Left renal pelvis (tissue), 4 donors: ENCODE measurements at regions not wholly inside any gene's neighbourhood (a gene's known extent, or its start where the extent isn't known, plus 50 kb on each side); places are given as distances from the start of the nearest gene placed in this dataset.

Experiments used
- DNase-seq, 4 donors: peaks; one replicate each; pipeline ENCODE4 v3.0.0-alpha.2; 2013; ENCODE audit warnings: low read depth in 4 of 4, low spot score in 3 of 4

DNA sequence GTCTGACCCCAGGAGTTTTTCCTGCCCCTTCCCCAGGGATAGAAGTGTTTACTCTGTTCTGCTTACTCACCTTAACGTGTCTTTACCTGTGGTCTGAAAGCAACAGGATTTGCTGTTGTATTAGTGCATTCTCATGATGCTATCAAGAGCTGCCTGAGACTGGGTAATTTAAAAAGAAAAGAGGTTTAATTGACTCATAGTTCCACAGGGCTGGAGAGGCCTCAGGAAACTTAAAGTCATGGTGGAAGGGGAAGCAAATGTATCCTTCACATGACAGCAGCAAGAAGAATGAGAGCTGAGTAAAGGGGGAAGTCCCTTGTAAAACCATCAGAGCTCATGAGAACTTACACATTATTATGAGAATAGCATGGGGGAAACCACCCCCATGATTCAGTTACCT lies 240.4 kb downstream of the SNAPC1 start:
- DNase-seq = no peak

DNA sequence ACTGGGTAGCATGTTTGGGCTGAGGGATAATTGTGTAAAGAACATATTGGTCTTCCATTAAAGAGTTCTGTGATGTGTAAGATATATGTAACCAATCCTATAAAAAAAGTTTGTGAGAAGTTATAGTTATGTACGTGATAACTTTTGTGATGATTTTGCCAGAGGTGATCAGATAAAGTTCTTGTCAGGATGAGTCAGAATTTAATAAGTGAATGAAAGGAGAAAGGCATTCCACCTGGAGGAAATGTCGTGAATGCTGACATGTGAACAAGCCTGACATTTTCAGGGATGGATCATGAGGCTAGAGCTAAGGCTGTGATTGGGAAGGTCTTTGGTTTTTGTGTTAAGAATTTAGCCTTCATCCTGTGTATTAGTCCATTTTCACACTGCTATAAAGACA lies 241.5 kb downstream of the SNAPC1 start:
- no peak for DNase-seq

DNA sequence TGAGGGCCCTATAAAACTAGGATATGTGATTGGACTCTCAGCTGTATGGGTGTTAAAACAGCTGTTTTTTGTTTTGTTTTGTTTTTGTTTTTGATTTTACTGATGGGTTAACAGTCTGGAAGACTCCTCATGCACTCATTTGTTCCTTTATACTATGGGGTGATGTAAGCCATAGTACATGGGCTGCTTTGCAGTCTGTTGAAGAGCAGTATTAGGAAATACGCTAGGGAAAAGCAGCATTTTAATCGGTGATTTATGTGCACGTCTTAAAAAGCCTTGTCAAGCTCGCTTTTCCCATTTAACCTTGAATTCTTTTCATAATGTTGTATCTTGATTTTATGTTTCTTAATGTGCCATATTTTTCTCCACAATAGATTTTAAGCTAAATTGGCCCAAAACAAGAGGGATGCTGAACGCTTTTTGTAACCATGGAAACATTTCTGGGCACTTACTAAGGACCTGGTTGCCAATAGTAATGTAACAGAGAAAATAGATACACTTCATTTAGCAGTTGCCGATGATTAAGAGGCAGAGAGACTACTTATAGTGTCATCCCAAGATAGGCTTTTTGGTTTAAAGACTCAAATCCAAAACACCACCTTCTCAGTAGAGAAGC lies 244.0 kb downstream of the SNAPC1 start:
- no peak for DNase-seq

DNA sequence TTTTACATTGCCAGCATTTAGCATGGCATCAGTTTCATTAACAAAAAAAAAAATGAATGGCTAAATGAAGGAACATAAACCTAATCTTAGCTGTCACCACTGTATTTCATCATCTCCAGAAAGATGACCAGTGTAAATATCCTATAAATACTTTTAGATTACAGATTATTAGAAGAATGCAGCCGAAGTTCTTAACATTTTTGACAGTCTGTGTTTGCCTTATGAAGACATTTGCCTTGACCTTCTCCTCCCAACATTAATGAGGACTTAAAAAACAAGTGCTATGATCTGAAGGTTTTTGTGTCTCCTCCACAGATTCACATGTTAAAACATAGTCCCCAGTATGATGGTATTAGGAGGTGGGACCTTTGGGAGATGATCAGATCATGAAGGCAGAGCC lies 253.0 kb downstream of the SNAPC1 start:
- no peak for DNase-seq

DNA sequence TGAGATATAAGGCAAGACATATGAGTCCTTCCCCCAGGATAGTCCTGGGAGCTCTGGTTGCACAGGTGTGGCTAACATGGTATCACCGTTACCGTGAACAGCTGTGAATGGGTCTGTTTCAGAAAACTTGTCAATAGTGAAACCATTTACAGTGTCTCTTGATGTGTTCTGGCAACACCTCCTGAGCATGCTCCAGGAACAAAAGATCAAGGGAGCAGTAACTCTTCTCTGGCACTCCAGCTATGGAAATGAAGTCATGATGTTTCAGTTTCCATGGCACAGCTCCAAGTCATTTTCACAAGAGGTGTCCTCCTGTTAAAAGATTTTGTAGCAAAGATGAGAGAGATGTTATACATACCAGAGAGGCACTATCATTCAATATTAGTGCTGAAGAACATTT lies 253.7 kb downstream of the SNAPC1 start:
- DNase-seq = no peak

DNA sequence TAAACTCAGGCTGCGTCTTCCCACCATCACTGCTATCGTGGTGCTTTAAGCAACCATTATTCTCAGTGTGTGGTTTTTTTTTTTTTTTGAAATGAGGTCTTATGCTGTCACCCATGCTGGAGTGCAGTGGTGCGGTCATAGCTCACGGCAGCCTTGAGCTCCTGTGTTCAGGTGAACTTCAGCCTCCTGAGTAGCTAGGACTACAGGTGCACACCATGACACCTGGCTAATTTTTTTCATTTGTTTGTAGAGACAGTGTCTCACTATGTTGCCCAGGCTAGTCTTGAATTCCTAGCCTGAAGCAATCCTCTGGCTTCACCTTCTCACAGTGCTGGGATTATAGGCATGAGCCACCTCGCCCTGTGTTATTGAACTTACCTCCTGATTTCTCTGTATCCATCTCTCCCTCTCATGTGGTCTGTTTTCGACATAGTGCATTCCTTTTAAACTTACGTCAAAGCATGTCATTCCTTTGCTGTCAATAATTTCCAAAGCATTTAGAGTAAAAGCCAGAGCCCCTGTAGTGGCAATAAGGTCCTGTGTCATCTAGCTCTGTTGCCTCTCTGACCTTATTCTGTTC lies 255.5 kb downstream of the SNAPC1 start:
- DNase-seq = no peak

DNA sequence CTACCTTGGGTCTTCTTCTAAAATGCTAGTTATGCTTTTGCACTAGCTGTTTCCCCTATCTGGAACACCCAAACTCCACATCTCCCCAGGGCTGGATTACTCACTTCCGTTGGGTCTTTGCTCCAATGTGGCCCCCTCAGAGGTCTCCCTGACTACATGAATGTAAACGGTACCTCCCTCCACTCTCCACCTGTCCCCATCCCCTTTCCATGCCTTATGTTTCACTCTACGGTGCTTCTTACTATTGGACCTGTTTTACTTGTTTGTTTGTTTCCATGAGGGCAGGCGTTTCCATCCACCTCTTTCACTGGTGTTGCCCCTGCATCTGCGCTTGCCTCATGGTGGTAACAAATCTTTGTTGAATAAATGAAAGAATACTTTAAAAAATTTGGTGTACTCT lies 256.4 kb downstream of the SNAPC1 start:
- no peak for DNase-seq

DNA sequence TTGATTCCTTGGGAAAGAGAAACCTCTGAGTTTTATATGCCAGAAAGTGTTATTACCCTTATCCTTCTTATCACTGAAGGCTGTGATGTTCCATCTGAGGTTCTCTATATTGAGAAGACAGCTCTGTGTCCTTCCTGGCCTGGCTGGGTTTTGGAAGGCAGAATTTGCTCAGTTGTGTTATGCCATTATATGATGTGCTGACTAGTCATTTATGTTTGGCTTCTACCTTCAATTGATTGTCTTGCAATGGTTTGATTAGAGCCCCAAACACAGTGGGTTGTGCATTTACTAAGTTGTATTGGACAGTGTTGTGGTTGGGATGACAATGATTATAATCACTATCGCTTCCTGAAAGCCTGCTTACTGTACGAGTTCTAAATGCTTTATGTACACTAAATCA lies 265.7 kb downstream of the SNAPC1 start:
- no peak for DNase-seq

DNA sequence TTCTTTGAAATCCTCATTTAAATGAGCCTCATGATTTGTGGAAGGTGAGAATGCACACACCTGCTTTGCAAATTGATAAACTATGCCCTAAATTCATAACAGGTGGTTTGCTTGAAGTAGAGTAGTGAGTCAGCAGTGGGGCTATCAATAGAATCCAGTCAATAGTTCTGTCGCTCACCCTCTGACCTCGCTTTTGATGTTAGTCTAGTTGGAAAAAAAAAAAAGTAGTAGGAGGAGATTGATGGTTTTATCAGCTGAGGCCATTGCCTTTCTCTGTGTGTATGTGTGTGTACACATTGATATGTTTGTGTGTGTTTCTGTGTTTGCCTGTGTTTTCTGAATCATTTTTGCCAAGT lies 267.3 kb downstream of the SNAPC1 start:
- no peak for DNase-seq

DNA sequence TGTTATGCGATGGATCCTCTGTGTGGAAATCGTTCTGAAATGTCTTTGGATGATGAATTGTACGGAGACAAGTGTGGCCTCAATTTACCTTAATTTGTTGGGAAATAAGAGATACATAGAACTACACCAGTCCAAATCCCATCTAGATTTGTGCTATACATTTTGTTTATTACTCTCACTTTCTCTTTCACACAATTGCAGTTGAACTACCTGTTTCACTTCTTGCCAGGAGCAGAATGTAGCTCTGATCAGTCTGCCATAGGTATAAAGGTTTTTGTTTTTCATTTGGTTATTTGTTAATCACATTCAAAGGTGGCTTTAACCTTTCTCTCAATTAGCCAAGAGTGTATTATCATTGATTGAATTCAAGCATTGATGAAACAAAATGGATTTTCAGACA lies 268.2 kb downstream of the SNAPC1 start:
- DNase-seq = no peak

DNA sequence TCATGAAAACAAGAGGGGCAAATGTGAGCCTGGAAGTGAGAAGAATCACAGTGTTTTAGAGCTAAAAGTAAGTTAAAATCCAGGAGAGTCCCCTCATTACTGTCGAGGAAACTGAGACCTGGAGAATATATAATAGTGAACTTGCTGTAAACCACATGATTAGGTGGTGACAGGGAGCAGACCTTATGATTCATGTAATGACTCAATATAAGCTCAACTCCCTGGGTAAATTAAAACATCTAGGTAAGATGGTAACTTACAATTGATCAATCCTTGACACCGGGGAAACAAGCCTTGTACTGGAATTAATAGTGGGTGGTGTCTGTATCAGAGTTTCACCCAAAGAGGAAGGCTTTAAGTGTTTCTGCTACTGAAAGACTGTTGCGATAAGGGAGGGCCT lies 269.3 kb downstream of the SNAPC1 start:
- no peak for DNase-seq

DNA sequence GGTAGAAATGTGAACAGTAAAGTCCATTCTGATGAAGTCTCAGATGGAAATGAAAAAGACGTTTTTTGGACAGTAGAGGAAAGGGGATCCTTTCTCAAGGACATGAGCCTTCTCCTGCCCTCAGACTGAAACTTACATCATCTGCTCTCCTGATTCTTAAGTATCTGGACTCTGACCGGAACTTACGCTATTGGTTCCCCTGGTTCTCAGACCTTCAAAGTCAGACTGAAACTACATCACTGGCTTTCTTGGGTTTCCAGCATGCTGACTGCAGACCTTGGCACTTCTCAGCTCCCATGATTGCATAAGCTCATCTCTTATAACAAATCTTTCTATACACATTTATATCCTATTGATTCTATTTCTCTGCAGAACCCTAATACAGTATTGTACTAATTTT lies 291.0 kb downstream of the SNAPC1 start:
- DNase-seq = no peak

DNA sequence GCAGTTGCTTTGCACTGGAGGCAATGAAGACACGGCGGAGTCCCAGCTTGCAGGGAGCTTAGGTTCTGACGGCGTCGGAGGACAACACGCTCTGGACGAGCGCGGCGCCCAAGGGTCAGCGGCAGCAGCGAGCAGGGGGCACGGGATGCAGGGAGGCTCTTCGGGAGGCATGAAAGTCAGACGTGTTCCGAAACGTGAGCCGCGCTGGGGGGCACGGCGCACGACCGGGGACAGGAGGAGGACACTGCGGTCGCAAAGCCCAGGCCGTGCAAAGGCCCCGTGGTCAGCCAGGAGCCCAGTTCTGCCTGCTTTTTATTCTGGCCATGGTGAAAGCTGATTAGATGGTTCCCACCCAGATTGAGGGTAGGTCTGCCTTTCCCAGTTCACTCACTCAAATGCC lies 294.6 kb downstream of the SNAPC1 start:
- no peak for DNase-seq

DNA sequence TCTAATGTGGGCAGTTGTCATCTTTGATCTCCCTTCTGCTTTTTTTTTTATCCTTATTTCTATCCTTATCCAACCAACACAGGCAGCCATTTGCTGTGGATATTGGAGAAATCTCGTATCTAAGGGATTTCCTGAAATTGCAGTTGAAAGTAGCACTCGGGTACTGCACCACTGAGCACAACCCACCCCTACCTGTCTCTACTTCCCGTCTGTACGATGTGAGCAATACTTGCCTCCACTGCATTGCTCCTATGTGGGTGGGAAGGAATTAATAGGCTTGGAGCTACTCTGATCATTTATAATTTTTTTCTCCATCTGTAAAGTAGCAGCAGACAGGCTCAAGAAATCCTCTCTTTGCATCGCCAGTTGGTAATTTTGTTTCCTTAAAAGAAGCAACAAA lies 300.4 kb downstream of the SNAPC1 start:
- DNase-seq = no peak

DNA sequence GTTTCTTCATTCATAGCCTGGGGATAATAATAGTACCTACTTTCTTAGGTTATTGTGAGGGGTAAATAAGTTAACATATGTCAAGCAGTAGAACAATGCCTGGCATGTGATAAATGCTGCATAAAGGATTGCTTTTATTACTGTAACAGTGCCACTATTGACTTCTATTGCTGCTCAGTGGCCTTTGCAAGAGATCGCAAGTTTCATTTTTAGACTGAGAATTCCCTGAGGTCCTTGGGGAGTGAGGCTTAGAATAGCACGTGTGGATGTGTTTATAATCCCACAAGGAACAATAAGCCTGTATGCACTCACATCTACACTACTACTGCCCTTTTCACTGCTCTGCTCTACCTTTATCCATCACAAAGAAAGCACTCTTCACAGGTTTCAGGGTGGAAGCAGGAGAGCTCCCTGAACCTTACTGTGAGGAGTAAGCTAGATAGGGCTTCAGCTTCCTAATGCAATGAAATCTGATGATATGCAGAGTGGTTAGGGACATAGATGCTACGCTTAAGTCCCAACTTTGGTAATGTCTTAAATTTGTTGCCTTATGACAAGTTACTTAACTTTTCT lies 302.6 kb downstream of the SNAPC1 start:
- no peak for DNase-seq

DNA sequence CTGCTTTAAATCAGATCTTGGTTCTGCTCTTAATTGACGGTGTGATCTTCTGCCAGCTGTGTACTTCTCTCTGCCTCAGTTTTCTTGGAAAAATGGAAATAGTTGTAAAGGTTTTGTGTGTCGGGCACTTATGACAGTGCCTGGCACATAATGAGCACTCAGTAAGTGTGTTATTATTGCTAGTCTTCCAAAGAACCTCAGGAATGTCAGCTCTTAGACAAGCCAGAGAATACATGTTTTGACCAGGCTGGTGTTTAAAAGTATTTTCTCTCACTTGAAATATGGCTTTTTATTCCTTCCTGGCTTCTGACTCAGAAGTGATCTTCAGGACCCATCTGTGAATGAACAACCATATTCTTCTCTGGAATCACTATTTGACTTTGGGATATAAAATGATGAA lies 304.1 kb downstream of the SNAPC1 start:
- no peak for DNase-seq

DNA sequence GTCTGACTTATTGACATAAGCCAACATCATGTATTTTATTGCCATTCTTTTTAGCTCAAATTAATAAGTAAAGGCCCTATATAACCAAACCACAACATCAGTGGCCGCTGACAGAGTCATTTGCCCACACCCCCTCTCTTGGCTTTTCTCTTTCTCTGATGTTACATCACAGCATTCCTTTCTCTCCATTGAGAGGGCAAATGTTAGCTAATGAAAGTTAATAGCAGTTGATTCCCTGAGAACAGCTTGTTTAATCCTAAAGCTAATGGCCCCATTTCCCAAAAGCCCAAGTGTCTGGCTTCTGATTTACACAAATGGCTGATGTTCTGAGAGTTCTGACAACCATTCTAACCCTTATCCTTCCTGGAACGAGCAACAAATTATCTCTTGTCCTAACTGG lies 308.8 kb downstream of the SNAPC1 start:
- DNase-seq = no peak

DNA sequence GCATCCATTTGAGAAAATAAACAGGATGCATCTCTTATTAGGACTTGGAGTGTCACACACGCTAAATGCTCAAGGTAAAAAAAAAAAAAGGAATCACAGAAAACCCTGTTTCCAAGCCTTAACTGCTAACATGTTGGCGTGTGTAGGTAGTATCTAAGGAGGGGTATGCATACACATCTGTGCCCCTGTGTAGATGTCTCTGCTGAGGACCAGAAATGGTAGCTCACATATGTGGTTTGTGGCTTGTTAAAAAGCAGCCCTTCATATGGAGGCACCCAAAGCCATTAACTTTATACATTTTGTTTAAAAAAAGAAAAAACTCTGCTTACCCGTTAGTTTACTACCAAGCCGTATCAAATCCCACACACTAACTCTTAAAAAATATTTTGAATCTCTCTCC lies 314.1 kb downstream of the SNAPC1 start:
- no peak for DNase-seq

DNA sequence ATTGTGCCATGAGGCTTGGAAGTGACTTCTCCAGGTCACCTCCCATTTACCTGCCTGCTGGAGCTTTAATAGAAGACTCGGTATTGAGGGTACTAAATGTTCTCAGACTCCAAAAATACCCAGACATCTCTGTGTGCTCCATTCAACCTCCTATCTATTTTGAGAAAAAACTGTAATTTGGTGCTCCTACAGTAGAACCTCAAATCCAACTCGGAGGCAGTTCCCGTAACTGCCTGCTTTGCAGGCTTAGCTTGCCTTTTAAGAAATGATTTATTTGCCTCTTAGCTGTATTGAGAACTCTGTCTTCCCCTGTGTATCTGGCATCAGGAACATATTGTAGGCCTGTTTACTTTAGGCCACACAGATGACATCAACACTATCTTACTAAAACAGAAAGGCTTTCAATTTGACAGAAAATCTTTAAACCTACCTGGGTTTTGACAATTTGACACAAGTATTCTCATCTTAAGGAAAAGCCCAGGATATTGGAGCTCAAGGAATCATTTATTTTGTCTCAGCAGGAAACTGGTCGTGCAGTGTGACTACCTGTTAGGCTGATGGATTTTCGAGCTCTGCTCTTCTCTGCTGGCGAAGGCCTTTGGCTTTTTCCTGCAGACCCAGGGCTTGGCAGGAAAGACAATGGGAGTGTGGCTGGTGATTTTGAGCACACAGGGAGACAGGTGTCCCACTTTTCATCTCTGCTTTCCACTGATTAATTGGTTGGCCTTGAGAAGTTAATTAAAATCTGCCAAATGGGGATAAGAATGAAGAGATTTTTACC lies 314.8 kb downstream of the SNAPC1 start:
- DNase-seq = no peak

DNA sequence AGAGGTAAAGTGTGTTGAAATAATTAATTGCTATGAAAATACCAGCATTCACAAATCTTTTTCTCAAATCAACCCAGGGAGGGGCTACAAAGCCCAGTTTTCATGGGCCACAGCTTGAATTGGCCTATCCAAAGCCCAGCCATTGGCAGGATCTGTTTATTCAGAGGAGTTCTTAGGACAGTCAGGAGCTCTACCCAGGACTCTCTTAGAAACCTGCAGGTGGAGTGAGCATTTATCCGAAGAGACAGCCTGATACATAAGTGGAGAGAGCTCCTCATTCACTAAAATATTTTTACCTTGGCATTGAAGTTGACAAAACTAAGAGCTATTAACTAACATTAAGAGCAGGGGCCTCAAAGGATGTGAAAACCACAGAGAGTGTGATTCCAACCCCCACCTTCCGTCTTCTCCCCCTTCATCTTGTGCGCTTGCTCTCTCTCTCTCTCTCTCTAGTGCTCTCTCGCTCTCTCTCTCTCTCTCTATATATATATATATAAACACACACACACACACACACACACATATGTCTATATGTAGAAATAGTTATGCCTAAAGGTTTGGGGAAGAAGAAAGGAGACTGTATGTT lies 315.5 kb downstream of the SNAPC1 start:
- DNase-seq = no peak

DNA sequence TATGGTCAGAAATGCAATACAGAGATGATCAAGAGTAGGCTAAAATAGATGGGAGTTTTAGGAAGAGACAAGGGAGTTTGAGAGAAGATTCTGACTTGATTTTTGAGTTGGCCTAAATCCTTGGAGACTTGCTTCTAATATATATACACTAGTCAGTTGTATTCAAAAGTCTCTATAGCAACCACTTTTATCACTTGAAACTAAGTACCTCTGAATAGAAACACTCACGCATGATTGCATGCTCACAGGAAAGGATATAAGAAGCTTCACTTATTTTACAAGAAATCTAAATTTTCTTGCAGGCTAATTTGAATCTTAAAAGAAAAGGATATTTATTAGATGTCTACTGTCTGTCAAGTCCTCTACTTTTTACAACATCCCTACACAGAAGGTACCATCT lies 316.8 kb downstream of the SNAPC1 start:
- no peak for DNase-seq
